Tibial nerve (tissue), 4 donors: ENCODE measurements at regions not wholly inside any gene's neighbourhood (a gene's known extent, or its start where the extent isn't known, plus 50 kb on each side); places are given as distances from the start of the nearest gene placed in this dataset.

Experiments used
- CTCF ChIP-seq, 5 experiments: fragments of 200-600 bp in 3 of 5; fragments of 450-650 bp in 2 of 5; sonication (generic) in 3 of 5; IDR thresholded peaks; one replicate each; pipeline ENCODE4 v1.5.1; 2016 to 2019; ENCODE audit warnings: antibody characterized with exemption in 5 of 5, mild to moderate bottlenecking in 3 of 5, moderate library complexity in 2 of 5
- EP300 ChIP-seq, 2 donors: sonication (generic); formaldehyde crosslinking; IDR thresholded peaks; one replicate each; pipeline ENCODE4 v1.6.1; 2017; ENCODE audit warnings: antibody characterized with exemption in 2 of 2, mild to moderate bottlenecking in 1 of 2
- POLR2A ChIP-seq, 2 donors: fragments of 450-650 bp; IDR thresholded peaks; one replicate each; pipeline ENCODE4 v1.6.1; 2017; ENCODE audit warnings: antibody characterized with exemption in 2 of 2, mild to moderate bottlenecking in 2 of 2, moderate library complexity in 2 of 2

GRCh38 chr4:3857269-3857926, 91.2 kb downstream of the ADRA2C start:
- TF ChIP-seq CTCF (IDR thresholded peaks at IDR 0.05) (no peak), EP300 (IDR thresholded peaks at IDR 0.05) (no peak), POLR2A (IDR thresholded peaks at IDR 0.05) (no peak)
